ENCODE measurements at regions not wholly inside any gene's neighbourhood (a gene's known extent, or its start where the extent isn't known, plus 50 kb on each side); places are given as distances from the start of the nearest gene placed in this dataset.

GRCh38 chr15:93613386-93613785, 524.4 kb upstream of the RGMA start:
- DNase-seq (ENCODE audit: low read depth in 1 of 2, low spot score in 2 of 2) (no peak), FAIRE-seq (no peak)
- H3K4me3 ChIP-seq (ENCODE audit: extremely low read depth in 1 of 4, insufficient read depth in 2 of 4, low read depth in 3 of 4, low read length in 4 of 4): no peak overlapping the region
- H3K4me2 ChIP-seq (ENCODE audit: insufficient read depth in 1 of 2, low read depth in 2 of 2, low read length in 2 of 2): no peak overlapping the region
- H2BK12ac ChIP-seq (ENCODE audit: low read depth, low read length): no peak overlapping the region
- H3K14ac ChIP-seq (ENCODE audit: insufficient read length): no peak overlapping the region
- H3K18ac ChIP-seq (ENCODE audit: extremely low read depth, low read length): no peak overlapping the region
- no peak overlapping the region for H3K9ac ChIP-seq (replicated peaks in 1 of 4; ENCODE audit: extremely low read depth in 1 of 4, low read depth in 3 of 4, low read length in 3 of 4)
- H3K27me3 ChIP-seq (replicated peaks in 1 of 4; ENCODE audit: control insufficient read depth in 3 of 4, extremely low read depth in 1 of 4, insufficient read depth in 3 of 4, low read length in 3 of 4): no peaks in the 10 kb centered on the region
- H3K36me3 ChIP-seq (ENCODE audit: control insufficient read depth in 2 of 4, insufficient read depth in 4 of 4, low read length in 3 of 4): no peaks in the 10 kb centered on the region
- H3K23me2 ChIP-seq (ENCODE audit: low read depth, low read length): no peaks in the 10 kb centered on the region
- WGBS, 2 experiments (ENCODE audit: extremely low coverage in 1 of 2, insufficient coverage in 1 of 2, insufficient read length in 1 of 2, insufficient replicate concordance in 2 of 2, low coverage in 1 of 2, low lambda C conversion rate in 2 of 2, missing lambda C conversion rate in 1 of 2): 94% methylated on average over 3 of the region's 3 CpGs; no CpG with 5 or more reads in 1 of the 2 experiments
- H3K23ac ChIP-seq (ENCODE audit: insufficient read length): no peak overlapping the region
- ChIA-PET POLR2A (ENCODE audit: partially characterized antibody) (no interaction called here), CTCF (ENCODE audit: partially characterized antibody) (no interaction called here)
- no peak overlapping the region for H2AK5ac ChIP-seq (ENCODE audit: low read depth, low read length)
- no peak overlapping the region for H2BK15ac ChIP-seq (ENCODE audit: low read length)
- H2BK20ac ChIP-seq (ENCODE audit: low read length): no peak overlapping the region
- no peak overlapping the region for H4K8ac ChIP-seq (ENCODE audit: extremely low read depth, insufficient read depth, low read length)
- H3K56ac ChIP-seq (replicated peaks; ENCODE audit: insufficient read length, low read depth, low read length): no peak overlapping the region
- no peak overlapping the region for H4K91ac ChIP-seq (replicated peaks; ENCODE audit: insufficient read length, low read length)
- no peaks in the 10 kb centered on the region for H3K79me2 ChIP-seq (ENCODE audit: control insufficient read depth in 1 of 2, insufficient read depth in 2 of 2, low read length in 2 of 2)
- H4K5ac ChIP-seq (ENCODE audit: insufficient read length, low read depth, low read length): no peak overlapping the region
- no peak overlapping the region for H3K27ac ChIP-seq (ENCODE audit: low read depth, low read length)
- H2AFZ ChIP-seq (ENCODE audit: low read length): no peak overlapping the region
- H3K4ac ChIP-seq (replicated peaks; ENCODE audit: insufficient read length, low read depth, low read length): no peak overlapping the region
- no peak for TF ChIP-seq JUN (IDR thresholded peaks at IDR 0.05; ENCODE audit: low read depth, low read length)
- no peak for TF ChIP-seq TAF1 (IDR thresholded peaks at IDR 0.05; ENCODE audit: low read depth, low read length)
- TF ChIP-seq SIX5 (IDR thresholded peaks at IDR 0.05; ENCODE audit: low read depth, low read length): no peak
- no peak for TF ChIP-seq BCL11A (IDR thresholded peaks at IDR 0.05; ENCODE audit: low read depth in 2 of 2, low read length in 2 of 2)
- TF ChIP-seq RXRA (IDR thresholded peaks at IDR 0.05; ENCODE audit: insufficient read depth, low read depth, low read length): no peak
- TF ChIP-seq KDM5A (IDR thresholded peaks at IDR 0.05; ENCODE audit: low read length): no peak
- TF ChIP-seq POLR2A (IDR thresholded peaks at IDR 0.05; ENCODE audit: control extremely low read depth in 1 of 2, low read depth in 2 of 2, low read length in 2 of 2): no peak
- TF ChIP-seq BACH1 (IDR thresholded peaks at IDR 0.05; ENCODE audit: low read length): no peak
- TF ChIP-seq TEAD4 (IDR thresholded peaks at IDR 0.05; ENCODE audit: low read depth, low read length): no peak
- no peak for TF ChIP-seq HDAC2 (IDR thresholded peaks at IDR 0.05; ENCODE audit: borderline replicate concordance in 1 of 2, low read depth in 2 of 2, low read length in 2 of 2)
- no peak for TF ChIP-seq PHF8 (conservative IDR thresholded peaks at IDR 0.05; ENCODE audit: low read depth, low read length)
- no peak for TF ChIP-seq SIN3A (conservative IDR thresholded peaks at IDR 0.05 in 1 of 2, IDR thresholded peaks at IDR 0.05 in 1 of 2; ENCODE audit: low read depth in 1 of 2, low read length in 2 of 2)
- no peak overlapping the region for H2BK120ac ChIP-seq (replicated peaks; ENCODE audit: low read depth, low read length)
- no peaks in the 10 kb centered on the region for H3K79me1 ChIP-seq (ENCODE audit: low read depth, low read length)
- H2BK5ac ChIP-seq (ENCODE audit: low read depth, low read length): no peak overlapping the region
- H3K9me3 ChIP-seq (ENCODE audit: insufficient read depth in 2 of 2, low read depth in 1 of 2, low read length in 1 of 2): no peaks in the 10 kb centered on the region
- H4K20me1 ChIP-seq (replicated peaks in 1 of 2; ENCODE audit: control insufficient read depth in 1 of 2, insufficient read depth in 2 of 2, low read length in 2 of 2): no peaks in the 10 kb centered on the region
- H3K4me1 ChIP-seq (replicated peaks in 1 of 4; ENCODE audit: control insufficient read depth in 3 of 4, insufficient read depth in 4 of 4, low read length in 3 of 4): peaks cover 0 to 4% (median 3%) of the 10 kb centered on the region in 4 experiments; a peak in 3 of 7 replicates

Data from H1 (cell line).